CD4-positive, alpha-beta T cell (primary cell): ENCODE measurements at regions not wholly inside any gene's neighbourhood (a gene's known extent, or its start where the extent isn't known, plus 50 kb on each side); places are given as distances from the start of the nearest gene placed in this dataset.

Source experiments
- ATAC-seq: fragments of 200-7000 bp; cut with Tn5 transposase; one replicate; pipeline ENCODE4 v1.10.0; 2022; ENCODE audit warnings: mild to moderate bottlenecking; ENCODE audit not compliant: poor library complexity
- CTCF ChIA-PET: fragments of 350-600 bp; sonication (Branson Sonifier 250); formaldehyde crosslinking; loops from one replicate; lab custom pipeline; 2021; ENCODE audit warnings: antibody characterized with exemption, inconsistent platforms; lab: Charles Lee
- POLR2A ChIA-PET: fragments of 350-600 bp; sonication (Branson Sonifier 250); formaldehyde crosslinking; loops from one replicate; lab custom pipeline; 2021; ENCODE audit warnings: antibody characterized with exemption, inconsistent platforms; lab: Charles Lee
- DNase-seq, 14 experiments: peaks; one replicate each; pipeline ENCODE4 v3.0.0-alpha.2; 2013 to 2020; ENCODE audit warnings: mixed read lengths in 2 of 14
- H3K27ac ChIP-seq, 2 donors: one replicate each; pipeline versions ENCODE4 v1.5.1 to v1.7.0; 2013; ENCODE audit warnings: low read length in 2 of 2, low read depth in 1 of 2, mild to moderate bottlenecking in 1 of 2
- H3K27me3 ChIP-seq, 2 experiments: 1 replicate in 1 of 2; 2 replicates in 1 of 2; pipeline versions ENCODE4 v1.6.1 to v1.7.0; 2013; ENCODE audit warnings: low read length in 2 of 2, control low read depth in 1 of 2, mild to moderate bottlenecking in 1 of 2, moderate library complexity in 1 of 2; ENCODE audit not compliant: insufficient read depth in 2 of 2, control insufficient read depth in 1 of 2
- H3K36me3 ChIP-seq: one replicate; pipeline ENCODE4 v1.6.1; 2013; ENCODE audit warnings: low read length, control low read depth; ENCODE audit not compliant: insufficient read depth
- H3K4me1 ChIP-seq: one replicate; pipeline ENCODE4 v1.6.1; 2013; ENCODE audit warnings: low read length, control low read depth; ENCODE audit not compliant: insufficient read depth
- H3K4me3 ChIP-seq: one replicate; pipeline ENCODE4 v1.5.1; 2013; ENCODE audit warnings: mild to moderate bottlenecking, low read length, moderate library complexity
- H3K9me3 ChIP-seq, 2 experiments: 1 replicate in 1 of 2; 2 replicates in 1 of 2; pipeline versions ENCODE4 v1.6.1 to v1.7.0; 2013; ENCODE audit warnings: low read length in 2 of 2, mild to moderate bottlenecking in 2 of 2, control low read depth in 1 of 2, moderate library complexity in 1 of 2; ENCODE audit not compliant: control insufficient read depth in 1 of 2, insufficient read depth in 1 of 2
- H3K27ac Mint-ChIP-seq: one replicate; pipeline ENCODE4 v1.8.0; 2020; ENCODE audit warnings: mixed read lengths
- H3K27me3 Mint-ChIP-seq: one replicate; pipeline ENCODE4 v1.8.0; 2021; ENCODE audit warnings: mixed read lengths
- H3K36me3 Mint-ChIP-seq: one replicate; pipeline ENCODE4 v1.8.0; 2021; ENCODE audit warnings: low read depth, mixed read lengths
- H3K4me1 Mint-ChIP-seq: one replicate; pipeline ENCODE4 v1.8.0; 2021; ENCODE audit warnings: low read depth, mixed read lengths
- H3K4me3 Mint-ChIP-seq: one replicate; pipeline ENCODE4 v1.8.0; 2020; ENCODE audit warnings: mild to moderate bottlenecking, mixed read lengths
- H3K9me3 Mint-ChIP-seq: one replicate; pipeline ENCODE4 v1.8.0; 2020; ENCODE audit warnings: mixed read lengths
- CTCF ChIP-seq: fragments of 200-600 bp; IDR thresholded peaks from one replicate; pipeline ENCODE4 v1.8.0; 2022; ENCODE audit warnings: antibody characterized with exemption, mild to moderate bottlenecking
- intact Hi-C, 2 experiments: fragments of 100-400 bp; cut with DNase I in 1 of 2; cut with micrococcal nuclease in 1 of 2; formaldehyde crosslinking; loops; one replicate each; pipeline versions ENCODE4 v1.15.1 to v1.9.0; 2023 to 2025; cut with DNase I, micrococcal nuclease

- Histone ChIP-seq H3K27me3 (no peaks in the 10 kb centered on the region), H3K4me1 (no peaks in the 10 kb centered on the region), H3K4me3 (no peak overlapping the region), H3K9me3 (peaks cover 0 to 6% of the 10 kb centered on the region in 2 experiments), H3K36me3 (no peaks in the 10 kb centered on the region), H3K27ac (no peak overlapping the region)
- intact Hi-C loops, result no loop called here
- ATAC-seq (no peak), DNase-seq (no peak)
- ChIA-PET CTCF (no interaction called here), POLR2A (no interaction called here)
- H3K4me3 Mint-ChIP-seq, result no peak overlapping the region
- TF ChIP-seq CTCF, result no peak
- H3K4me1 Mint-ChIP-seq, result no peaks in the 10 kb centered on the region
- H3K27ac Mint-ChIP-seq, result no peak overlapping the region
- no peaks in the 10 kb centered on the region for H3K36me3 Mint-ChIP-seq
- H3K9me3 Mint-ChIP-seq, result no peaks in the 10 kb centered on the region
- no peaks in the 10 kb centered on the region for H3K27me3 Mint-ChIP-seq
These were observed 321.2 kb downstream of the GJA1 start for GRCh38 chr6:121756666-121757065.

GRCh38 chr6:121759370-121759769, 323.9 kb downstream of the GJA1 start:
- intact Hi-C loops, result no loop called here
- POLR2A ChIA-PET, result no interaction called here
- Mint-ChIP-seq H3K4me1 (no peaks in the 10 kb centered on the region), H3K27me3 (no peaks in the 10 kb centered on the region), H3K4me3 (no peak overlapping the region), H3K9me3 (no peaks in the 10 kb centered on the region), H3K27ac (no peak overlapping the region), H3K36me3 (no peaks in the 10 kb centered on the region)
- CTCF ChIA-PET, result no interaction called here
- Histone ChIP-seq H3K4me3 (no peak overlapping the region), H3K4me1 (no peaks in the 10 kb centered on the region), H3K36me3 (no peaks in the 10 kb centered on the region), H3K9me3 (peaks cover 0 to 6% of the 10 kb centered on the region in 2 experiments), H3K27me3 (no peaks in the 10 kb centered on the region), H3K27ac (no peak overlapping the region)
- DNase-seq (no peak), ATAC-seq (no peak)
- TF ChIP-seq CTCF, result no peak

GRCh38 chr6:121760191-121760590, 324.7 kb downstream of the GJA1 start:
- CTCF ChIA-PET, result no interaction called here
- H3K4me1 Mint-ChIP-seq, result no peaks in the 10 kb centered on the region

More at GRCh38 chr6:121760191-121760590, 324.7 kb downstream of the GJA1 start:
- H3K27ac Mint-ChIP-seq, result no peak overlapping the region
- Histone ChIP-seq H3K27me3 (no peaks in the 10 kb centered on the region), H3K9me3 (peaks cover 0 to 6% of the 10 kb centered on the region in 2 experiments), H3K27ac (no peak overlapping the region), H3K4me3 (no peak overlapping the region), H3K4me1 (no peaks in the 10 kb centered on the region), H3K36me3 (no peaks in the 10 kb centered on the region)
- H3K27me3 Mint-ChIP-seq, result no peaks in the 10 kb centered on the region
- no peaks in the 10 kb centered on the region for H3K36me3 Mint-ChIP-seq
- no peaks in the 10 kb centered on the region for H3K9me3 Mint-ChIP-seq
- no peak for DNase-seq
- POLR2A ChIA-PET, result no interaction called here
- no peak for ATAC-seq
- no peak overlapping the region for H3K4me3 Mint-ChIP-seq
- intact Hi-C loops, result no loop called here
- TF ChIP-seq CTCF, result no peak
